ENCODE measurements at regions not wholly inside any gene's neighbourhood (a gene's known extent, or its start where the extent isn't known, plus 50 kb on each side); places are given as distances from the start of the nearest gene placed in this dataset.

DNA sequence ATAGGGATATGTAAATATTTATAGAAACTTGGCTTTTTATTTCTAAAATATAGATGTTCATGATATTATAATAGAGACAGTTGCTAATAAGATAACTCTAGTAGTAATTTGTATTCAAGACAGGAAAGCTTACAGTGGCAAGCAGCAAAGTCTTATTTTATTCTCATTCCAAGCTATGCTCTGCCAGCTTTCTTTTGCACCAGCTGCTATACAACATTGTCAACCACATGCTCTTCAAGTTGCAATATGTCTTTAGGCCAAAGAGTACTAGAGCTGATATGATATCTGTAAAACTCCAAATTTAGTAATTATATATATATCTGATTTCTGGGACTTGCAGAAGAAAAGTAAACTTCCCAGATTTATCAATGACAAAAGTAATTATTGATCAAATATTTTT lies 350.1 kb downstream of the HGF start:
- TF ChIP-seq POLR2AphosphoS5 (IDR thresholded peaks at IDR 0.05; ENCODE audit: insufficient read depth in 1 of 2, low read depth in 1 of 2) = no peak
- TF ChIP-seq, protein P1, sequence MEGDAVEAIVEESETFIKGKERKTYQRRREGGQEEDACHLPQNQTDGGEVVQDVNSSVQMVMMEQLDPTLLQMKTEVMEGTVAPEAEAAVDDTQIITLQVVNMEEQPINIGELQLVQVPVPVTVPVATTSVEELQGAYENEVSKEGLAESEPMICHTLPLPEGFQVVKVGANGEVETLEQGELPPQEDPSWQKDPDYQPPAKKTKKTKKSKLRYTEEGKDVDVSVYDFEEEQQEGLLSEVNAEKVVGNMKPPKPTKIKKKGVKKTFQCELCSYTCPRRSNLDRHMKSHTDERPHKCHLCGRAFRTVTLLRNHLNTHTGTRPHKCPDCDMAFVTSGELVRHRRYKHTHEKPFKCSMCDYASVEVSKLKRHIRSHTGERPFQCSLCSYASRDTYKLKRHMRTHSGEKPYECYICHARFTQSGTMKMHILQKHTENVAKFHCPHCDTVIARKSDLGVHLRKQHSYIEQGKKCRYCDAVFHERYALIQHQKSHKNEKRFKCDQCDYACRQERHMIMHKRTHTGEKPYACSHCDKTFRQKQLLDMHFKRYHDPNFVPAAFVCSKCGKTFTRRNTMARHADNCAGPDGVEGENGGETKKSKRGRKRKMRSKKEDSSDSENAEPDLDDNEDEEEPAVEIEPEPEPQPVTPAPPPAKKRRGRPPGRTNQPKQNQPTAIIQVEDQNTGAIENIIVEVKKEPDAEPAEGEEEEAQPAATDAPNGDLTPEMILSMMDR (IDR thresholded peaks at IDR 0.05) = no peak
- no peak for TF ChIP-seq POLR2A (IDR thresholded peaks at IDR 0.05)
